ENCODE measurements at regions not wholly inside any gene's neighbourhood (a gene's known extent, or its start where the extent isn't known, plus 50 kb on each side); places are given as distances from the start of the nearest gene placed in this dataset.
A peak's percentile ranks its signal among the peaks of the same experiment; 100 is the strongest.

GRCh38 chr1:59128239-59128736 is 168.6 kb upstream of the FGGY start:
- CTCF ChIA-PET: interaction anchor here (1.1 to 2.1 kb wide), 3 partner anchors 19 to 631 kb away, joined by 4 to 5 read pairs (median 4); no protein-coding TSS in a partner anchor
- POLR2A ChIA-PET: interaction anchor here (0.6 to 1.6 kb wide), 6 partner anchors 15 to 346 kb away, joined by 3 to 11 read pairs (median 6); partner anchors contain the start of gene JUN

DNA sequence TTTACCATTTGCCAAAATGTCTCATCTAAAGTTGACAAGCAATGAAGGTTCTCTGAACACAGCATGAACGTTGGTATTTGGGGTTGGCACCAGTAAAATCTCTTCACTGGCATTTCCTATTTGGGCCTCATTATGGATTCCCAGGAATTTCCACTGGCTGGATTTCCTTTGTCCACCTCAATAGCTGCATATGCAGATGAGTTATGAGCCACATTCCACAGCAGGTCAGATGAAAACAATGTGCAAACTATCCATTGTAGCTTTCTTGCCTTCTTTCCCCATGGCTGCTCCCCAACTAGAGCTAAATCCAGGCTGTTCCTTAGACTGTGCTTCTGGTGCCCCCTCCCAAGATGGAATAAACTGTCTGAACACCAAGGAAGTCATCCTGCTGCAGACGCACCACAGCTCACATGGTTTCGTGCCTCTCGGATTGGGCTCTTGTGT is 168.1 kb upstream of the FGGY start:
- no peak overlapping the region for H3K4me3 ChIP-seq (ENCODE audit: low read depth, low read length)
- peak; percentile 34 for DNase-seq (ENCODE audit: low read depth, low spot score)
- POLR2A ChIA-PET: interaction anchor here (0.6 to 1.6 kb wide), 6 partner anchors 15 to 571 kb away, joined by 3 to 11 read pairs (median 6); partner anchors contain the start of gene JUN
- CTCF ChIA-PET: interaction anchor here (1.1 to 2.1 kb wide), 3 partner anchors 19 to 630 kb away, joined by 4 to 5 read pairs (median 4); no protein-coding TSS in a partner anchor
- TF ChIP-seq, protein P1, sequence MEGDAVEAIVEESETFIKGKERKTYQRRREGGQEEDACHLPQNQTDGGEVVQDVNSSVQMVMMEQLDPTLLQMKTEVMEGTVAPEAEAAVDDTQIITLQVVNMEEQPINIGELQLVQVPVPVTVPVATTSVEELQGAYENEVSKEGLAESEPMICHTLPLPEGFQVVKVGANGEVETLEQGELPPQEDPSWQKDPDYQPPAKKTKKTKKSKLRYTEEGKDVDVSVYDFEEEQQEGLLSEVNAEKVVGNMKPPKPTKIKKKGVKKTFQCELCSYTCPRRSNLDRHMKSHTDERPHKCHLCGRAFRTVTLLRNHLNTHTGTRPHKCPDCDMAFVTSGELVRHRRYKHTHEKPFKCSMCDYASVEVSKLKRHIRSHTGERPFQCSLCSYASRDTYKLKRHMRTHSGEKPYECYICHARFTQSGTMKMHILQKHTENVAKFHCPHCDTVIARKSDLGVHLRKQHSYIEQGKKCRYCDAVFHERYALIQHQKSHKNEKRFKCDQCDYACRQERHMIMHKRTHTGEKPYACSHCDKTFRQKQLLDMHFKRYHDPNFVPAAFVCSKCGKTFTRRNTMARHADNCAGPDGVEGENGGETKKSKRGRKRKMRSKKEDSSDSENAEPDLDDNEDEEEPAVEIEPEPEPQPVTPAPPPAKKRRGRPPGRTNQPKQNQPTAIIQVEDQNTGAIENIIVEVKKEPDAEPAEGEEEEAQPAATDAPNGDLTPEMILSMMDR (IDR thresholded peaks at IDR 0.05; ENCODE audit: insufficient read depth, low read length, missing control alignments): no peak

More at GRCh38 chr1:59128239-59128736, 168.6 kb upstream of the FGGY start:
- peak; percentile 54 for DNase-seq (ENCODE audit: low read depth, low spot score)
- no peak overlapping the region for H3K4me3 ChIP-seq (ENCODE audit: low read depth, low read length)
- TF ChIP-seq, protein P1 (IDR thresholded peaks at IDR 0.05; ENCODE audit: insufficient read depth, low read length, missing control alignments): no peak

DNA sequence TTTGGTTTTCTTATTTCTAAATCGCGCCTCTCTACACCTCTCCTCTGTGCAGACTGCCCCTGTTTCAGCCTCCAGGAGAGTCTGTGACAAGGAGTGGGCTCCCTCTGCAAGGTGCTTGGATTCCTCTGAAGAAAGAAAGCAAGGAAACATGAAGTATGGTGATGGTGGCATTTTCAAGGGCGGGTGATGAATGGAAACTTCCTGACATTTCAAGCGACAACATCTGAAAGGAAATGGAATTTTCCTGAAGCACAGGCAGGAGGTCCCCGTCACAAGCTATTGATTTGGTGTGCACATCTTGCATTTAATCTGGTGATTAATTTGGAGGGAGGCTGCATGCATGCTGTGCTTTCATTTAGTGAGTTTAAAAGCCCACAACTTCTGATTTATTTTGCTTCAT is 164.6 kb upstream of the FGGY start:
- CTCF ChIA-PET: interaction anchor here (1.8 kb wide), 1 partner anchor 8 kb away, joined by 5 read pairs; no protein-coding TSS in a partner anchor
- no peak overlapping the region for H3K4me3 ChIP-seq (ENCODE audit: low read depth, low read length)
- TF ChIP-seq, protein P1 (IDR thresholded peaks at IDR 0.05; ENCODE audit: insufficient read depth, low read length, missing control alignments): no peak
- POLR2A ChIA-PET: no interaction called here
- no peak for DNase-seq (ENCODE audit: low read depth, low spot score)

DNA sequence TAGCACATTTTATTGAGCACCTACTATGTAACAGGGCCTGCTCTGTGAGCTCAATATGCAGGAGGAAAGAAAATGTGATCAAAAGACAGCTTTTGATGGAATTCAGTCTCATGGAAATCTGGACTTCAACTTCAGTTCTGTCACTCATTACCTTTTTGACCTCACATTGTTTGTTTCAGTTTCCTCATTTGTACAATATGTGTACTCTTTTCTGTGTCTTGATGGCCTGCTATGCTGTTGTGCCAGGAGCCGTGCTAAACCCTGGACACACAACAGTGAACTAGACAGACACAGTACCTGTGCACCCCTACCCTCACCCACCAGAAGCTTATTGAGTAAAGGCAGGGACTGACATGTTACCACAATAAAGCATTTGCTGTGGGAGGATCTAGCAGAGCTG is 162.9 kb upstream of the FGGY start:
- DNase-seq (ENCODE audit: low read depth, low spot score): no peak
- POLR2A ChIA-PET: no interaction called here
- H3K4me3 ChIP-seq (ENCODE audit: low read depth, low read length): no peak overlapping the region
- TF ChIP-seq, protein P1 (IDR thresholded peaks at IDR 0.05; ENCODE audit: insufficient read depth, low read length, missing control alignments): no peak
- CTCF ChIA-PET: no interaction called here

DNA sequence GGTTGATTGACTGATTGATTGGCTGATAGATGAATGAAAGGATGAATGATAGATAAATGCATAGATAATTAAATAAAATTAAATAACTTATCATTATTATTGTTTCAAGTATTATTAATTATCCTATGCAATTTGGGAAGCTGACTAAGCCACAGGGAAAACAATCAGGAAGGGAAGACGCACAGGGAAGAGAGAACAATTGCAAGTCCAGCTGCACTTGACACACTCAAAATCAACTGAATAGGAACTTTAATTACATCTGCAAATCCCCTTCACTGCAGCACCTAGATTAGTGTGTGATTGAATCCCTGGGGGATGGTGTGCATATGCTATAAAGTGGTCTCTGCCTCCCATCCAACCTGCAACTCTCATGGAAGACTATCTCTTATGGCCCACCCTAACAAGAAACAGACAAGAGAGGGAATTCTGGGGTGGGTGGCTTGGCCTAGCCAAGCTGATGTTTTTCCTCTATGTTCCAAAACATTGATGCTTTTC is 161.1 kb upstream of the FGGY start:
- TF ChIP-seq, protein P1 (IDR thresholded peaks at IDR 0.05; ENCODE audit: insufficient read depth, low read length, missing control alignments): no peak
- ChIA-PET POLR2A (no interaction called here), CTCF (no interaction called here)

DNA sequence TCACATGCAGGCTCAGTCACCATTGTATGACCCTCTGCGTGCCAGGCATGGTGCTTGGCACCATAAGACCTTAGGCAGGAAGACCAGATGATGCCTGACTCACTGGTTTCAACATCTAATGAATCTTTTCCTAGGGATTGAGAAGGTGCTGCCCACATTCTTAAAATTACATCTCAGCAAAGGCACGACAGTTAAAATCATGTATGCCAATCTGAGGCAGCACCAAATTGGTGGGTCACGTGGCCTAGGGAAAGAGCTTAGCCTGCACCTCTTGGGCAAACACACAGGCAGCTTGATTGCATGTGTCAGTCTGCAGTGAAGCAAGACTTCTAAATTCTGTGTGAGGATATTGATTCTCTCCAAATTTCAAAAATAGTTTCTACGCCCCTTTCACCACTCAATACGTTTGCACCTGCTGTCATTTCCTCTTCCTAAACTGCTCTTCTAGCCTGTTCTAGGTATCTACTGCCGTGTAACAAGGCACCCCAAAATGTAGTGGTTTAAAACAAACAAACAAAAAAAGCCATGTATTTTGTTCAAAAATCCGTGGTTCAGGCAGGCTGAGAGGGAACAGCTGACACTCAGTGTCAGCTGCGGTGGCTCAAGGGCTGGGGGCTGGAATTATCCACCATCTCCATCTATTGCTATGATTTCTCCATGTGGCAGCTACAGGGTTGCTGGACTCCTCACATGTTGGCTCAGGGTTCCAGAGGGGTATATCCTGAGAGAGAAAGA is 160.2 kb upstream of the FGGY start:
- POLR2A ChIA-PET: no interaction called here
- no peak for DNase-seq (ENCODE audit: low read depth, low spot score)
- H3K4me3 ChIP-seq (ENCODE audit: low read depth, low read length): no peak overlapping the region
- CTCF ChIA-PET: no interaction called here
- TF ChIP-seq, protein P1 (IDR thresholded peaks at IDR 0.05; ENCODE audit: insufficient read depth, low read length, missing control alignments): no peak

More for the DNA sequence above, 161.1 kb upstream of the FGGY start:
- H3K4me3 ChIP-seq (ENCODE audit: low read depth, low read length): no peak overlapping the region
- DNase-seq (ENCODE audit: low read depth, low spot score): no peak
